GM21786 (cell line): ENCODE measurements at regions not wholly inside any gene's neighbourhood (a gene's known extent, or its start where the extent isn't known, plus 50 kb on each side); places are given as distances from the start of the nearest gene placed in this dataset.

ENCODE experiments used
- ATAC-seq: cut with Tn5 transposase; IDR thresholded peaks from one replicate; pipeline ENCODE4 v1.9.1; 2021; ENCODE audit not compliant: unreplicated experiment

DNA sequence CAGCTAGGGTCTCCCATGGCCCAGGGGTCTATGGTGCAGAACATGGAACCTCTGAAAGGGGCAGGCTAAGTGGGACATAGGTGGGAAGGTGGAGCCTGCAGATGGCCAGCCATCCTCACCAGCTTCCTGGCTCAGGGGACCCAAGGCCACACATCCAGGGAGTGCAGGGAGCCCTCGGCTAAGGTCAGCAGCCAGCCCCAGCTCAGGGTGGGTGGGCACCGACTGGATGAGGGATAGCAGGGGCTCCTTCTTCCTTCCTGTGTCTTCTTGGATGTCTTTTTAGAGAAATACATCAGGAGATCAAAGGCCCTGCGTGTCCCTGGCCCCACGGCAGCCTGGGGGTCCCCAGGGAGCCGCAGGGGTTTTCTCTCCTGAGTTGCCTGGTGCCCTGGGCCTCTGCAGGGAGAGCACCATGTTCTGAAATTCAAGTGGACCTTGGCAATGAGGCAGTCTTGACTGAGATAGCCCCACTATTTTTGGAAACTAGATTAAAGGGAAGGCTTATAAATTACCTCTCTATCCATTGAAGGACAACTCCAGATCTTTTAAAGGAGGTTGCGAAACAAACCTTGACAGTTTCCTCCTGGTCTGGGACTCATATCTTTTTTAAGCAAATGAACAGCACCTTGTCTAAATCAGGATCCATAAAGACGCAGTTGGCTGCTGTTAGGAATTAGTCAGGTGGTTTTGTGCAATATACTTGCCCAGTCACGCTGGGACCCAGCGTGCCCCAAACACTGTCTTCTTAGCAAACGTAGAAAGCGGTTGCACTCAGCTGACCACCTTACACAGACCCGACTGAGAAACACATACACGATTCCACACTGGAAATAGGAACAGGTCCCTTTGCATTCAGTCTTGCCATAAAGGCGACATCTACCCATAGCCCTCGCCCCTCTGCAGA is 242.3 kb downstream of the TOMM20 start:
- no peak for ATAC-seq

DNA sequence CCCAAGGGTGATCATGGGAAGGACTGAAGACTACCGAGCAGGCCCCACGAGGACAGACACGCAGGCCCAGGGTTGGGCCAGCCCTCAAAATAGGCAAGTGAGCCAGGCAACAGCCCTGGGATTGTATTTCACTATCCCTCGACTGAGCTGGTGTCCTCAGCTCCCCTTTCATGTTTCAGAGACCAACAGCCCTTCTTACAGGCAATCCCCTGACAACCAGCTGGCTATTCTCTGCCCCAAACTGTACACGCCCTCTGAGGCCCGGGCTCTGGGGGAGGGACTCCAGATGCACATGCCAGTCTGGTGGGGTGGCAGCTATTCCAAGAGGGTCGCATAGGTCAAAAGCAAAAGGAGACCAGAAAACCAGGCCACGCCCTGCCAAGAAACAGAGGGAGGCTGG is 243.0 kb downstream of the TOMM20 start:
- ATAC-seq = no peak

DNA sequence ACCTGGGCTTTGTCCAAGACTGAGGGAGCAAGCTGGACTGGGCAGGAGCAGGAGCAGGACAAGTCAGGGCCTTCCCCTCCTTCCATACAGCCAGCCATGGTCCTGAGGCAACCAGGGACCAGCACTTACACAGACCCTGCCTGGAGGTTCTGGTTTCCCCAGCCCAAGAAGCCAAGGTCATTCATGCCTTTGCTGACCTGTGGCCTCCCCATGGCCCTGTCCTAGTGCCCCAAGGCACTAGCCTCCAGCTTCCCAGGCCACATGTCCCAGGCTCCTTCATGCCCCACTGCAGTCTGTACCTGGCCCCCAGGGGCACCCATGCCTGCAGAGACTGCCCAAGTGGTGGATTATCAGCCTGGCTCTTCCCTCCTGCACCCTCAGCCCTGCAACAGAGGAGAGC is 243.9 kb downstream of the TOMM20 start:
- no peak for ATAC-seq

GRCh38 chr1:234884006-234884405 is 244.6 kb downstream of the TOMM20 start:
- ATAC-seq = no peak

DNA sequence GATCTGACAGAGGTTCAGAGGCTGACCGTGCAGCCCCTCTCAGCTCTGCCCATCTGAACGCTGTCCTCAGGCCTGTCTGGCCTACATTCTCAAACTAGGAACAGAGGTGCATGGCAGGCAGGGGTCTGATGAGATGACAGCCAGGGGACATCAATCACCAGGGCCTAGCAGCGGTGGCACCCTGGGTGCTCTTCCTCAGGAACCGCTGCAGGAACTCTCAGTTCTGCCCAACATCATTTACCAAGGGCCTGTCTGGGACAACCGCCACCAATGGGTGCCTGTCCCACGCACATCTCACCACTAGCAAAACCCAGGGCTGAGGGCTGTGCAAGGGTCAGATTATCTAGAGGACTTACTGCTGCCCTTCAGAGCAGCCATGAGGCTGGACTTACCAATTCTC is 245.7 kb downstream of the TOMM20 start:
- no peak for ATAC-seq

GRCh38 chr1:234881893-234882771 is 246.5 kb downstream of the TOMM20 start:
- ATAC-seq = peak; percentile 89

- ATAC-seq = no peak
Measured at GRCh38 chr1:234879147-234880080, 249.2 kb downstream of the TOMM20 start.

DNA sequence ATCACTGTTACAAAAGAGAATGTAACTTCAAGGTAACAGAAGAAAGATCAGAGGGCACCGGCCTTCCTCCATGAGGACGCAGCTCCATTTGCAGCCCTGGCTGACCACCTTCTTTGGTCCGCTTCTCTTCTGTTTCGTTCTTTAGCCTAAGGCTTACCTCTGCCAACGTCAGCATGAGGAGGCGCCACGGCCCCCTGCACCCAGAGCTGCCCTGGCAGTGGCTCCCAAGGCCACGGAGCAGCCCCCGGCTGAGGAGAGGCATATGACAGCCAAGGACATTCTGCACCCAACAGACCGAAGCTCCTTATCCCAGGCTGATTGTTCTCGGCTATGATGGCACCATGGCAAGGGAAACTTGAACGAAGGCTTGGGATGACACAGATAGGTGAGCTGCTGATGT is 250.3 kb downstream of the TOMM20 start:
- ATAC-seq = no peak

GRCh38 chr1:234877761-234878160 is 250.9 kb downstream of the TOMM20 start:
- no peak for ATAC-seq

DNA sequence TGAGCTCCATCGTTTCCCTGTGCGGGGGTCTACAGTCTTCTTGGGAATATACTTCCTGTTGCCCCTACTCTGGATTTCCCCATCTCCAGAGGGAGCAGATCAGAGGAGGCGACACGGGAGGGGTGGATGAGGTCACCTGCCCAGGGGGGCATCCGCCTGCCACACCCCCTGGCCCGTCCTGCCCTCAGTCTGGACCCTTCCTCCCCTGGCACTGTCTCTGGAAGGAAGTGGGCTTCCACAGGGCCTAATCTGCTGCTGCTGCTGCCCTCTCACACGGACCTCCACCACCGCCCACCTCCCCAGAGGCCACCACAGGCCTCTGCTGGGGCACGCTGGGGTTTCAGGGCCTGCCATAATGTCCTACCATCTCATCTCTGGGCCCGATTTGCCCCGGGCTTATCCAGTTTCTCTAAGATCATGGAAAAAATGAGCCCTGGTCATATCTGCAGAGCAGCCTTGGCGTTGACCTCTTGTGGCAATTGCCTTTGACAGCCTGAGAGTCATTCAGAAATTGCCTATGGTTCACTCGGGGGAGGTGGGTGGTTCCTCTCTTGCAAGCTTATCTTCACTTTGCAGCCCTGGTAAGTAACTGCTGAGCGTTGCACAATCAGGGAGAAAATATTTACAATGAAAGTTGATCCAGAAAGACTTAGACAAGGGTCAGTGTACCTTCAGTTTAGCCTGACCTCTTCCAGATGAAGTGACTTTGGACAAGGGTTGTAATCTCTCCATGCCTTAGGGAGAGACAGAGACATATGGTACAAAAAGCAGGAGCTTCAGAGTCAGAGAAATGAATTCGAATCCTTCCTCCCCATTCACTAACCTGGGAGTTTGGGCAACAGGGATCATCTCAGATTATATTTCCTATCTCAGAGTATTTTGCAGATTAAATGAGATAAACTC is 252.4 kb downstream of the TOMM20 start:
- ATAC-seq = no peak

- ATAC-seq = no peak
Measured at GRCh38 chr1:234875328-234875952, 253.2 kb downstream of the TOMM20 start.

DNA sequence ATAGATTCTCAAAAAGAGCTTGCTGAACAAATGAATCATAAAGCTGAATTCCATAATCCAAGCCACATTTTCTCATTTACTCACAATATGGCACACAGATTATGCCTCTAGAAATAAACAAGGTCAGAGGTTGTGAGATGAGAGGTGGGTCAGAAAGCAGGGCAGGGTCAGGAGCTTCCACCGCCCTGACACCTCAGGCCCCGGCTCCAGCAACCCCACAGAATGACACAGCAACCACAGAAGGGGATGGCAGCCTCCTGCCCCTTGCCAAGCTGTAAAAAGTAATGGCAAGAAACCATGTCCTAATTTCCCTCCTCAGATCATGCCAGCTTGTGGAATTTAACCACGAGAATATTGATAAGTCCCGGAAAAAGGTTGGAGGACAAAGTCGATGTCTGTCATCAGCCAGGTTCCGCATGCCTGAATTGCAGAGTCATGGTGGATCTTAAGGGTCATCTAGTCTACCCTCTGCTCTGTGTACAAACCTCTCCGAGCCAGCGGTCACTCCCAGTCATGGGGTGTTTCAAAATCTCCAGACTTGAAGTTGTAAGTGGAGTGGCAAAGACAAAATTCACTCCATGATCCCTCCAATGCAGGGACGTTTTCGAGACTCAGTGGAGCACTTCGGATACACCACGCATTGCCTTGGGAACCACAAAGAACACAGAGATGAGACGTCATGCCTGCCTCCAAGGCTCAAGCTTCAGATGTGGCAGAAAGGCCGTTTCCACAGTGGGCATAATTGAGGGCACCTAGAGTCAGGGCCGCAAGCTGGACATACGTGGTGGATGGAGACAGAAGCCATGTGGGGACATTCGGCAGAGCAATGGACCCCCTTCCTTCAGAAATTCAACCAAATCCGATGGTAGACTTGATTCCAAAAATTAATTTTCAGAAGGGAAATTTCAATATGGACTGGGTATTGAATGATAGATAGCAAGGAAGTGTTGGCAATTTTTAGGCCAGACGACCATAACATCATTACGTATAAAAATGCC is 254.0 kb downstream of the TOMM20 start:
- ATAC-seq = no peak

- no peak for ATAC-seq
Measured at GRCh38 chr1:234871710-234872271, 256.8 kb downstream of the TOMM20 start.

DNA sequence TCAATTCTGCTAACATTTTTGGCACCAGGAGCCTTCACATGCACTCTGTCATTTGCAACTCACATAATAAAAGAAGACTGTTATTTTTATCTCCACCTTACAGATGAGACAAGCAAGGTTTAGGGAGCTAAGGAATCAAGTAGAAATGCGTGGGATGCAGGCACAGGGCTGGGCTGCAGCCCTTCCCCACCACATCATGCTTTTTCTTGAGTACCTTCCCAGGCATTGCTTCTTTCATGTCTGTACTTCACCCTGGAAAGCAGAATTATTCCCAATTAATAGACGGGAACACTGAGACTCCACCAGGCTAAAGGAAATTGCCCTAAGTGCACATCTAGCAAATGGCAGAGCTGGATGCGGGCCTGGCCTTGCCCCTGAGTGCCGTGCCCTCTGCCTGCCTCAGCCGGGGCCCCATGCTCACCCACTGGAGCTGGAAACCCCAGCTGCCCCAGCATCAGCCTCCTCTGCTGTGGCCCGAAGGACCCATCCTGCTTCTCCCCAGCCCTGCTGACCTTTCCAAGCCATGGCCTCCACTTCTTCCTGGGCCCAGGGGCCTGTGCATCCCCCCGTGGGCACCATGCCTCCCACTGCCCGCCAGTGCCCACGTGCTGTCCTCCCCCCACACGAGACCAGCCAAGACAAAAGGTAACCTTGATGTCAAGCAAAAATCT is 257.5 kb downstream of the TOMM20 start:
- no peak for ATAC-seq

GRCh38 chr1:234870020-234870981 is 258.3 kb downstream of the TOMM20 start:
- no peak for ATAC-seq
